Activated T-cell treated with anti-CD3 and anti-CD28 coated beads, Interleukin-2, amount 50 U/mL, for 1 hour (primary cell): ENCODE measurements at regions not wholly inside any gene's neighbourhood (a gene's known extent, or its start where the extent isn't known, plus 50 kb on each side); places are given as distances from the start of the nearest gene placed in this dataset.

Experiments
- DNase-seq: peaks from one replicate; pipeline ENCODE4 v3.0.0-alpha.2; 2020

DNA sequence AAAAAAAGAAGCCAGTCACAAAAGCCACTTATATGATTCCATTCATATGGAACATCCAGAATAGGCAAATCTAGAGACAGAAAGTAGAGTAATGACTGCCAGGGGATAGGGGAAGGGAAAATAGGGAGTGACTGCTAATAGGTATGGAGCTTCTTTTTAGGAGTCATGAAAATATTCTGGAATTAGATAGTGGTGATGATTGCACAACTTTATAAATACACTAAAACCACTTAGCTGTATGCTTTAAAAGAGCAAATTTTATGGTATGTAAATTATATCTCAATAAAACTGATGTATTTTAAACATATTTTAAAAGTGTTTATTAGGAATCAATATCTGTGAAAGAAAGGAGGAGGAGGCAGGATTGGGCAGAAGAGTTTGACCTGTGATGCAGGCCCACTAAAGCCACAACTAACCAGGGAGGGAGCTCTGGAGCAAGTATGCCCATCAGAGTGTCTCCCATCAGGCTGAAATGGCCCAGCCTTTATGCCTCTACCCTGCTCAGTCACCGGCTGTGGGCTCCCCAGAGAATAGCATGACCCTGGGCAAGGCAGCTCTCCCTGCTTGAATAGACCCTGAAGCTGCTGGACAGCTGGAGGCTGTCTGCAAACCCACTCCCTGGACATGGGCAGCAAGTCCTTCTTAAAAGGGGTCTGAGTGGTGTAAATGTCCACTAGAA, 96.0 kb upstream of the SLC44A1 start:
- DNase-seq: no peak

DNA sequence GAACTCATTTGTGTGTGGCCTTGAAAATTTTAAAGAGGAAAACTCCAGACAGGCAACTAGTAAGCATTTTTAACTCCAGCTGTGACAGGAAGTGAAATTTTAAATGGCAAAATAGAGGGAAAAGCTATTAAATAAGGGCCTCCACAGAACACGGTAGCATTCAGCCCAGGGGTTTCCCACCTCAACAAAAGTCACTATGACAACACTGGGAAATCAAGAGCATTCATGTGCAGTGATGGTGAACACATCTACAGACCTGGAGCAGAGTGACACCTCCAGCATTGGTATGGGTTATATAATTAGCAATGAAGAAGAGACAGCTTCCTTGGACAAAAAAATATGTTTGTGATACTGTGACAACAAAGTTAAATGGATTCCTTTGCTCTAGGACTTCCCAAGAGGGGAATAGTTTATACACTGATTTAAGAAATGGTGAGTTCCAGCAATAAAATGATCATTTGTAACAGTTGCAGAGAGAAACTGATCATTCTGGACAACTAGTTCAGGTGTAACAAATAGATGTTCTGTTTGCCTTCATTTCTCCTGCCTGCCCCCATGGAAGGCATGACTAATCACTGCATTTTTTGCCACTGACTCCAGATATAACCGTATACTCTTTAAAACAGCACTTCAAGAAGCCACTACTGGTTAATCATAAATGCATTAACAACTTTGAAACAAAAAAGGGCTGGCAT, 93.3 kb upstream of the SLC44A1 start:
- no peak for DNase-seq

DNA sequence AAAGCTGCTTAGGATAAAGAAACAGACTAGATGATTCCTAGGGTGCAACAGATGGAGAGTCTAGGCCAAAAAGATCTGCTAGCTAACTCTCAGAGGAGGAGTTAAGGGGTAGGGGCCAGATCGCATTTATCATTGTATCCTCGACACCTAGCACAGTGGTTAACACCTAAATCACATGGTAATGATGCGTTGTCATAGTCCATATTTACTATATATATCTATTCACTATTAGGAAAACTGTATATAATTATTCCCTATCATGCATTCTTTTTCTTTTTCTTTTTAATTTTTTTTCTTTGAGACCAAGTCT, 92.8 kb upstream of the SLC44A1 start:
- no peak for DNase-seq

DNA sequence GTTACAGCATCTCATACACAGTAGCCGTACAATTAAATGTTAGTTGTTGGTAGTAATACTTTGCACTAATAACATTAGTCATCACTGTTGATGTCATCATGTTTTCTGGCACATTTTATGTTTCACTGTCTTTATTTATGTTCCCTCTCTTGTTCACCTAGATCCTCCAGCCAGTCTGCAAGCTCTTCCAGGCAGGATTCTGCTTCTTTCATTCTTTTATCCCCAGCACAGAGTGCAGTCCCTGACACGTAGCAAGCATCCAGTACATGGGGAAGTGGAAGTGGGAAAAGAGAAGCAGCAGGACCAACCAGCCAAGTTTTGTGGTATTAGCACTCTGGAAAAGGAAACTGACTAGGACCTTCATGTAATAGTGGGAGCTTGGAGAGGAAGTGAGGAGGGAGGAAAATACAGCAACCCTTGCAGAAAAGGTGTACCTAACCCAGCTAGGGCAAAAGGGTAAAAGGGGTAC, 89.7 kb upstream of the SLC44A1 start:
- DNase-seq: no peak

DNA sequence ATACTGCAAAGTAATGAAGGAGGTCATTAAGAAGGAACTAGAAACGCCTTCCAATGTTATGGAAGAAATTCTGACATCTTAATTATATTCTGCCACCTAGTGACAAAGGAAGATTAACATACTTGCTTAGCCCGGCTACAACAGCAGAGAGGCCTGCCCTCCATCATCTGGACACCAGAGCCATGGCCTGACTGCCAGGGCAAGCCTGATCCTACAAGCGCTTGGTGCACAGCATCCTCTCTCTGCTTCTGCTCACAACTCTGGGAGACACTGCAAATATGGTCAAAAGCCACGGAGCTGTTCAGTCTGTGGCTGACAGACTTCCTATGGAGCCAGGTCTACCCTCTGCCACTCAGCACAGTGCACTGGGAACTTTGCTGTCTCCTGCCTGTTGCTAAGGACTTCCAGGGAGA, 87.3 kb upstream of the SLC44A1 start:
- peak; percentile 44 for DNase-seq

DNA sequence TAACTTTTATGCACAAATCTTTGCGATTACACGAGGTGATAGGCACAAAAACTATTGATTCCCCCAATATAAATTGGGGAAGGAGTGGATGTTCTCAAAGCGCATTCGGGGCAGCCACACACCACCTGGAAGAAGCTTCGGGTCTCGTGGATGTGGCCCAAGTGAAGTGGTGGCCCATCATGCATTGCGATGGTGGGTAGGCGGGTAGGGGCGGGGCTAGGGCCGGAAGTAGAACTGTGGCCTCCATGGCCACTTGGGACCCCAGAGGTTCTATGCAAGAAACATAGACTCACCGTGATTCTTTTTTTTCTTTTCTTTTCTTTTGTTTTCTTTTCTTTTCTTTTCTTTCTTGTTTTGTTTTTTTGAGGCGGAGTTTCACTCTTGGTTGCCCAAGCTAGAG, 86.4 kb upstream of the SLC44A1 start:
- no peak for DNase-seq

DNA sequence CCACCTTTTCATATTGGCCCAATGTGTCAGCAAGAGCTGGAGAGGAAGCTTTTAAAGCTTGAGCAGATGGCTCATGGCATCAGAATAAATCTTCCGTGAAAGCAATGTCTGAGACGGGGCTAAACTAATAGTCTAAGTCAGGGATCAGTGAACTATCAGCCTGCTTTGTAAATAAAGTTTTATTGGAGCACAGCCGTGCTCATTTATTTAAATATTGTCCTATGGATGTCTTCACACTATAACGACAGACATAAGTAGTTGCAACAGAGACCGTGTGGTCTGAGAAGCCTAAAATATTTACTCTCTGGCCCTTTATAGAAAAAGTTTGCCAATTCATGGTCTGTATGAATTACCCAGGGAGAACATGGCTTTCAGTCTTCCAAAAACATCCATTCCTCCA, 85.6 kb upstream of the SLC44A1 start:
- no peak for DNase-seq

DNA sequence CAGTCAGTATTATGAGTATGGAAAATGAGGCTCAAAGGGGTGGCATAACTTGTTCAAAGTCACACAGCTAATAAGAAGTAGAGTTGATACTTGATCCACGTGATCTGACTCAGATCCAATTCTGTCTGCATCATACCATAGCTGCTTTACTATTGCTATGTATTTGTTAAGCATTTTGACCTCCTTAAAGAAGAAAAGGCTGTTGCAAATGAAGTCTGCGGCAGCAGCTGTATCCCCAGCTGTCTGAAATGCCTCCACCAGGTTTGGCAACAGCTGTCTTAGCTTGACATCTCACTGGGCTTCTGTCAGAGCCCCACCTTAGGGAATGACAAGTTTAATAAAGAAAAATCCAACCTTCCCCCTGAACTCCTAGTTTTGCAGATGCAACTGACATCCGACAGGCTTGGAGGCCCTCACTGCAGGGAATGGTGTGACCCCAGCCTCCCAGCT, 75.6 kb upstream of the SLC44A1 start:
- no peak for DNase-seq

DNA sequence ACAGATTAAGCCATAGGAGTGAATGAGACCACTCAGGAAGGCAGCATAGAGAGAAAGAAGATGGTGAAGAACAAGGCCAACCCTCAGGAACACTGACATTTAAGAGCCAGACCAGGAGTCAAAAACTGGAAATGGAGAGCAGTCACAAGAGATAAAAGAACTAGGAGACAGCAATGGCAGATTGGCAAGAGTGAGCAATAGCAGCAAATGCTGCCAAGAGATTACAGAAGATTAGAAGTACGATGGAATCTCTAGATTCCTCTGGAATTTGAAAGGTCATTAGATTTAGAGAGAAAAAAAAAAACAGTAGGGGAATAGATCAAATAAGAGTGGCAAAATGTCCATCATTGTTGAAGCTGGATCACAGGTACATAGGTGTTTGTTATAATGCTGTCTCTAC, 73.4 kb upstream of the SLC44A1 start:
- no peak for DNase-seq

DNA sequence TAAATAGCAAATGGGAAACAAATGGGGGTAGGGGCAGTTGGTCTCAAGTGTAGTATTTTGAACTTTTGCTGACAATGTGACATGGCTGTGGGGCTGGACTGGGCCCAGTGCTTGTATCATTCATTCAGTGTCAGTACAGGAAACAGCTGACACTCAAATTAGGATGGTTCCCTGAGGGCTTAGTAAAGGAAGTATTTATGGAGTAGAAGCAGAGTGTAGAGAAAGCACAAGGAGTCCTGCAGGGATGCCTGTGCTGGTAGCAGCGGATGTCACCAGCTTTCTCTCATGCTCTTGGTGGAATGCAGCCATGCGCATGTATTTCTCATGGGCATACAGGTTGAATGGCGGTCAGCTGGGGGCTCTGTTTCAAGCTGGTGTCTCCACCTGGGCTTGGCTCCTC, 72.9 kb upstream of the SLC44A1 start:
- DNase-seq: no peak

DNA sequence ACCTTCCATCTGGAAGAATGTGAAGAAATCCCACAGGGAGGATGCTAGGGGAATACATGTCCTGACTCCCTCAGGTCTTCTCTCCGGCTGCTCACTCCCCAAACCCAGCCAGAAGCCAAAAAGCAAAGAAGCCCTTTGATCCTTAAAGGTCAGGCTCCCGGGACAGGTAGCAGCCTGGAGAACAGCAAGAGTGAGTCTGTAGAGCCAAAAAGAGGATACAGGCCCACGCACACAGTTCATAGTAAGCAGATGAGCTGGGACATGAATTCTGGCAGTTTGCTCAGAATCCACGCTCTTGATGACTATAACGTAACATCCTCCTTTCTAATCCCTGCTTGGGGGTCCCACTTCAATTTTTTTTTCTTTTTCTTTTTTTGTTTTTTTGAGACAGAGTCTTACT, 72.0 kb upstream of the SLC44A1 start:
- DNase-seq: no peak

DNA sequence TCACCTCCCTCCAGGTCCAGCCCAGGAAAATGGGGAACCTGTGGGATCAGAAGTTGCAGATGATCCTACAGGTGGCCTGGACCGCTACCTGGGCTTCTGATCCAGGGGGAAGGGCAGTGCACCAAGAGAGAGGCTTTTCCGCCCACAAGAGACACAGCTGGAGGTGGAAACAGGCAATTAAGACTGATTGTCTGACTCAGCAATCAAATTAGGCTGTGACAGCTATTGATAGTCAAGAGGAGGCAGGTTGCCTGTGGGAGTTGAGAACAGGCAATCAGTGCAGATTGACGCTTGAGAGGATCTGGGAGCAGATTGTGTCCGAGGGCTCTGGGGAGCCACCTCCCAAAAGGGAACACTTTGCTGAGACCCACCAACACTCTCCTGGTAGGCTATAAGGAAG, 71.1 kb upstream of the SLC44A1 start:
- DNase-seq: no peak

DNA sequence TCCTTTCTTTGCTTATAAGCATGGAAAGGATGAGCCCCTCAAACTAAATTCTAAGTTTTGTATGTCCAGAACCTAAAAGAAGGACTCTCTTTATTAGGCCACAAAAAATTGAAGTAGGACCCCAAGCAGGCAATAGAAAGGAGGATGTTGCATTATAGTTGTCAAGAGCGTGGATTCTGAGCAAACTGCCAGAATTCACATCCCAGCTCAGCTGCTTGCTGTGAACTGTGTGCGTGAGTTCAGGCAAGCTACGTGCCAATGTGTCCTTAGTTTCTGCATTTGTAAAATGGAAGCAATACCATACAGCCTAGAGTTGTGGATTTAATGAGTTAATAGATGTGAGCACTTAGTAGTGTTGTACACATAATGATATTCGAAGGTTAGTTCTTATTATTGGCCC, 70.6 kb upstream of the SLC44A1 start:
- no peak for DNase-seq

DNA sequence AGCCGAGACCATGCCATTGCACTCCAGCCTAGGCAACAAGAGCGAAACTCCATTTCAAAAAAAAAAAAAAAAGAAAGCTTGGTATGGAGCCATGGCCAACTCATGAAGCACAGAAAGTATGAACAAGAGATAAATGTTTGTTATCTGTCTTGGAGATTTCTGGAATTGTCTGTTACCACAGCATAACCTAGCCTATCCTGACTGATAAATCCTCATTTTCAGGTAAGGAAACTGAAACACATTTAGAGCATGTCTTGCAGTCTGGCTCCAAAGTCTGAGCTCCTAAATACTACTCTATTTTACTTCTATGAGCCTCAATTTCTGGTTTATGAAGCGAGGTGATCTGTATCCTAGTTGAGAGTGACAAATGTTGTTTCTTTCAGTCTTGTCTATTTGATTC, 68.3 kb upstream of the SLC44A1 start:
- DNase-seq: no peak

DNA sequence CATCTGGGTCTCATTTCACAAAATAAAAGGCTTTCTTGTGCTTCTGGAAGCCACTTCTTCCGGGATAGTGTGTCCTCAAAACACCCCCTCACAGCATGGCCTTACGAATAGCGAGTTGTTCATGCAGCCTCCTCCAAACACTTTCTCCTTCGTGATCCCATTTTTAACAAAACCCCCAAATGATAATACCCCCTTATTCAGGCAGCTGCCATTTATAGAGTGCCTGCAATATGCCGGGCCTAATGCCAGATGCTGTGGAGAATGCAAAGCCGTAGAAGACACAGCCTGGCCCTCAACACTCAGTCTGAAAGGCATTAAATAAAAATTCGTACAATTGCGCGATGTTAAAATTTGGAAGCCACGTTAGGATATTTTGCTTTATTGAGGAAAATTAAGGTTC, 66.4 kb upstream of the SLC44A1 start:
- no peak for DNase-seq

DNA sequence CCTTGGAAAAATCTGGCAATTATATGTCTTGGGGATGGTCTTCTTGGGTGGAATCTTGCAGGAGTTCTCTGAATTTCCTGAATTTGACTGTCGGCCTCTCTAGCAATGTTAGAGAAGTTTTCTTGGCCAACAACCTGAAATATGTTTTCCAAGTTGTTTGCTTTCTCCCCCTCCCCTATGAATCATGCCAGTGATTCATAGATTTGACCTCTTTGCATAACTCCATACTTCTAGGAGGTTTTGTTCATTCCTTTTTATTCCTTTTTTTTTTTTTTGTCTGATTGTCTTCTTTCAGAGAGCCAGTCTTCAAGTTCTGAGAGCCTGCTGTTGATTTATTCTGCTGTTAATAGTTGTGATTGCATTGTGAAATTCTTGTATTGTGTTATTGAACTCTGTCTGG, 56.7 kb upstream of the SLC44A1 start:
- DNase-seq: no peak

DNA sequence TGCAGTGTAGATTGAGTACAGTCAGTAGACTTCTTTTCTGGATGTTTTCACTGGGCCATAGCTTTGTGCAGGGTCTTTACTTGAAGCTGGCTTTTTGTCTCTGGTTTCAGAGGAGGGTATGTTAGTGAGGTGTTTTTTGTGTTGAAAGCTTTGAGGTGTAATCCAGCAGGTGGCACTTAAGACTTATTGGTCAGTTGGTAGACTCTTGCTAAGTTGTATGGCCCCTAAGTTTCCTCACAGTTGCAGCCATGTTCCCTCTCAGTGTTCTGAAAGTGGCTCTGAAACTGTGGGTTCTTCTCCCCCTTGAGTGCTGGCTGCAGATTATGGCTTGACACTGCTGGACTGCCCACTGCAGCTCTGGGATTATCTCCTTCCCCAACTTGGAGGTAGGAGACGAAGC, 55.7 kb upstream of the SLC44A1 start:
- DNase-seq: no peak

DNA sequence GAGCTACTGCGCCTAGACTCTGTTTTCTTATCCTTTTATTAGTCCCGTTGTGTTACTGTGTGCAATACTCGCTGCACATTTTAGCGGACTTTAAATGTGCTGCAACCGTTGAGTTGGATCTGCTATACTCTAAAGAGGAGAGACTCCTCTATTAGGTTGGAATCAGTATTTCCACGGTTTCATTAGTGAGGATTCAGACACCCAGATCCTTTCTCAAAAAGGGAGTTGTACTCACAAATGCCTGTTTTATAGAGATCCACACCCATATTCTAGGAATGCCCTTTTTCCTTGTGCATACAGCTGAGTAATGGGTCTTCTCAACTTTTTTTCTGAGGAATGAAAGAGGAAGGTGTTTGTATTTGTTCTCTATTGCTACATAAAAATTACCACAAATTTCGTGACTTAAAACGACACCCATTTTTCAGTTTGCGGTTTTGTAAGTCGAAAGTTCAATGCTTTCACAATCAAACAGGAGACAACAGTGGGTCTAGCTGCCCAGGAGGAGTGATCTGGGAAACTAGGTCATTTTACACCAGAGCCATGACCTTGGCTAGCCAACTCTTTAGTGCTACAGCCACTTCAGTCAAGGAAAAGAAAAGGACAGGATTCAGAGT, 52.8 kb upstream of the SLC44A1 start:
- no peak for DNase-seq

DNA sequence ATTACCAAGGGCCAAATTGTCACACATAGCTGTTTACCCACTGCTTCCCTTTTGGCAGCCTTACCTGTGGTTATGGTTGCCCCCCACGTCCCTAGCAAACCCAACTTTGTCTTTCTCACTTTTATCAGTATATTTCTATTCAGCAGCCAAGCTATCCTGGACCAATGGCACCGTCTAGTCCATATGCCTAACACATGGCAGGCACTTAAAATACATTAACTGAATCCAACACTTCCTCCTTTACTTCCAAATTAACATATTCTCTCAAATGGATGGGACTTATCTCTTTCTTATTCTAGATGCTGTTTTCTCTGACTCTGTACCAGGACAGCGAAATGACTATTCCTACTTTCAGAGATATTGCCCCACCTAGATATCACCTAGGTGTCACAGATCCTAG, 50.9 kb upstream of the SLC44A1 start:
- DNase-seq: no peak

DNA sequence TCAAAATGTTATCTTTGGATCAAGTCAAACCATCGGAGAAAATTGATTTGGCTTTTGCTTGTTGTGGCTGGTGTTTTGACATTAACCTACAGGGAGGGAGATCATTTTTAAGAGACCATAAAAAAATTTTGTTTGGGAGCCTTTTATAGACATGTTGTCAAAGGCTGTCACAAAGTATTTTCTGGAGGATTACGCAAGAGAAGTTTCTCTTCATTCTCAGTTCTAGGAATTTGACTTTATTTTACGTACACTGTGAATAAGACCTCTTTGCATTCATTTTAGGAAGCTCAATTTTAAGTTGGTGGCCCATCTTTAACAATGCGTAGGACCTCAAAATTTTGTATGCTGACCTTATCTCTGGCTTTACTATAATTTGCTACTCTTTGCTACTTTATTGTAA, 50.2 kb upstream of the SLC44A1 start:
- DNase-seq: no peak
